ENCODE measurements at regions not wholly inside any gene's neighbourhood (a gene's known extent, or its start where the extent isn't known, plus 50 kb on each side); places are given as distances from the start of the nearest gene placed in this dataset.

DNA sequence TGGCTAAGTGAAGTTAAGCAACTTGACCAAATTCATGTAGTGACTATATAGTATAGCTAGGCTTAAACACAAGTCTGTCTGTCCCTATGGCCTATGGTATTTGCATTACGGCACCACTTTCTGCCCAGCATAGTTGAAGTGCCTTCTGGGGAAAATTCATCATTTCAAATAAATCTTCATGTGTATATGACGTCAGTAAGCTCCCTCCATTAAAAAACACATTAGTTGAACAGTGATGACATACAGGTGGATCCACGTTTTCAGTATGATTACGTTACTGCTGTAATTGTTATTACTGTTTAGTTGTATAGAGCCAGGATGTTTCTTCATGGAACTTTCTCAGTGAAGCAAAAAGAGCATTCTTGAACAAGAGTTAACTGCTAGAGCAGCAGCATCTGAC lies 96.2 kb downstream of the TENT5A start:
- Histone ChIP-seq H3K9me3 (no peaks in the 10 kb centered on the region), H3K27ac (no peak overlapping the region), H3K36me3 (no peaks in the 10 kb centered on the region), H3K4me1 (no peaks in the 10 kb centered on the region), H3K27me3 (no peaks in the 10 kb centered on the region), H3K4me3 (no peak overlapping the region)
- TF ChIP-seq, protein P1, sequence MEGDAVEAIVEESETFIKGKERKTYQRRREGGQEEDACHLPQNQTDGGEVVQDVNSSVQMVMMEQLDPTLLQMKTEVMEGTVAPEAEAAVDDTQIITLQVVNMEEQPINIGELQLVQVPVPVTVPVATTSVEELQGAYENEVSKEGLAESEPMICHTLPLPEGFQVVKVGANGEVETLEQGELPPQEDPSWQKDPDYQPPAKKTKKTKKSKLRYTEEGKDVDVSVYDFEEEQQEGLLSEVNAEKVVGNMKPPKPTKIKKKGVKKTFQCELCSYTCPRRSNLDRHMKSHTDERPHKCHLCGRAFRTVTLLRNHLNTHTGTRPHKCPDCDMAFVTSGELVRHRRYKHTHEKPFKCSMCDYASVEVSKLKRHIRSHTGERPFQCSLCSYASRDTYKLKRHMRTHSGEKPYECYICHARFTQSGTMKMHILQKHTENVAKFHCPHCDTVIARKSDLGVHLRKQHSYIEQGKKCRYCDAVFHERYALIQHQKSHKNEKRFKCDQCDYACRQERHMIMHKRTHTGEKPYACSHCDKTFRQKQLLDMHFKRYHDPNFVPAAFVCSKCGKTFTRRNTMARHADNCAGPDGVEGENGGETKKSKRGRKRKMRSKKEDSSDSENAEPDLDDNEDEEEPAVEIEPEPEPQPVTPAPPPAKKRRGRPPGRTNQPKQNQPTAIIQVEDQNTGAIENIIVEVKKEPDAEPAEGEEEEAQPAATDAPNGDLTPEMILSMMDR (IDR thresholded peaks at IDR 0.05) = no peak
- intact Hi-C loops (cut with DNase I) = no loop called here
- DNase-seq (ENCODE audit: low spot score in 2 of 2) = no peak

DNA sequence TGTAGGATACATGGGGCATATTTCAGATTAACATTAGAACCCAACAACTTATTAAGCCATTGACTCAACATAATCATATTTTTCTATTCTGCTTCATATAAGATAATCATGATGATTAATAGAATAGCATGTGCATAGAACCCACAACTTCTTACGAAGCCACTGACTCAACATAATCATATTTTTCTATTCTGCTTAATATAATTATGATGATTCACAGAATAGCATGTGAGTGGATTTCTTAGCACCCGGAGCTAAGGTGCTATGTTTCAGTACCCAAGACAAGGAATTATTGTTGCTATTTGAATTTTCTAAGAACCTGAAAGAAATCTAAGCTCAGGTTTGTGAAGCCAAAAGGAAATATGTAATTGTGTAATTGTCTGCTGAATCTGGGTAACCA lies 96.8 kb downstream of the TENT5A start:
- Histone ChIP-seq H3K36me3 (no peaks in the 10 kb centered on the region), H3K27ac (no peak overlapping the region), H3K4me1 (no peaks in the 10 kb centered on the region), H3K27me3 (no peaks in the 10 kb centered on the region), H3K9me3 (no peaks in the 10 kb centered on the region), H3K4me3 (no peak overlapping the region)
- intact Hi-C loops (cut with DNase I) = no loop called here
- no peak for DNase-seq (ENCODE audit: low spot score in 2 of 2)
- TF ChIP-seq, protein P1 (IDR thresholded peaks at IDR 0.05) = no peak

DNA sequence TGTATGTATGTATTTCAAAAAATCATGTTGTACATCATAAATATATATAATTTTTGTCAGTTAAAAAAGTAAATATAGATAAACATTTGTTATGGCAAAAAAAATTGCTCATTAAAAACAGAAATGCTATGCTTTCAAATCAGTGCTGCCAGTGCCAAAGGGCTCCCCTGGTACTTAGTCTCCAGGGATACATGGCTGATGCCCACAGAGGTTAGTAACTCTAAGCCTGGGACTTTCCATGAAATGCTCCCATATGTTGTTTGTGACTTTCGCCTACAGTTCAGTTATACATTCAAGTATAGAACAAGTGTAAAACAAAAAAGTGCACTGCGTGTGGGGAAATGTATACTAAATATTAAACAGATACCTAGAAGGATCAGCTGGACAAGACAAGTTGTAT lies 104.0 kb downstream of the TENT5A start:
- H3K4me3 ChIP-seq = no peak overlapping the region
- TF ChIP-seq, protein P1 (IDR thresholded peaks at IDR 0.05) = no peak
- intact Hi-C loops (cut with DNase I) = no loop called here
- no peaks in the 10 kb centered on the region for H3K9me3 ChIP-seq
- no peak overlapping the region for H3K27ac ChIP-seq
- no peak for DNase-seq (ENCODE audit: low spot score in 2 of 2)
- no peaks in the 10 kb centered on the region for H3K4me1 ChIP-seq
- no peaks in the 10 kb centered on the region for H3K27me3 ChIP-seq
- H3K36me3 ChIP-seq = no peaks in the 10 kb centered on the region

DNA sequence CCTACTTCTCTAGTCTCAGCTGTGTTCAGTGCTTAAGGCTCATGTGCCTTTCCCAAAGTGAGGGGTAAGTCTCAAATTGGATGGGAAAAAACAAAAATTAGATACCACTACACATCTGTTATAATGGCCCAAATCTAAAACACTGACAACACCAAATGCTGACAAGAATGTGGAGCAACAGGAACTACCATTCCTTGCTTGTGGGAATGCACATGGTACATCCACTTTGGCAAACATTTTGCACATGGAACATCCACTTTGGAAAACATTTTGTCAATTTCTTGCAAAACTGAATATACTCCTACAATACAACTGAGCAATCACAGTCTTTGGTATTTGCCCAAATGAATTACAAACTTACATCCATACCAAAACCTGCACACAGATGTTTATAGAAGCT lies 109.3 kb downstream of the TENT5A start:
- Histone ChIP-seq H3K4me3 (no peak overlapping the region), H3K27ac (no peak overlapping the region), H3K36me3 (no peaks in the 10 kb centered on the region), H3K4me1 (no peaks in the 10 kb centered on the region), H3K27me3 (no peaks in the 10 kb centered on the region), H3K9me3 (peaks cover 0 to 5% of the 10 kb centered on the region in 2 donors)
- intact Hi-C loops (cut with DNase I) = no loop called here
- TF ChIP-seq, protein P1 (IDR thresholded peaks at IDR 0.05) = no peak
- no peak for DNase-seq (ENCODE audit: low spot score in 2 of 2)

DNA sequence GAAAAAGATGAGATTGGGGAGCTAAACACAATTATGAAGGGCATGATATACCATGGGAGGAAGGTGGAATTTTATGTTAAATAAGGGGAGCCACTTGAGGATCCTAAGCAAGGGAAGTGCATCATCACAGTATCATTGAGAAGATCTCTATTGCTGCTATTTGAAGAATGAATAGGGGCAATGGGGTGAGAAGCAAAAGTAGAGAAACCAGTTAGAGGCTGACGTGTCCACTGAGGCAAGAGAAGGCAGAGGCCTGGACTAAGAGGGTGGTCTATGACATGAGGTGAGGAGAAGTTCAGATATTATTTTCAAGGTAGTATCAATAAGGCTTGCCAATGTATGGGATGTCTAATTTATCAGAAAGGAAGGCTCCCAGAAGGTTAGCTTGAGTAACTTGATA lies 111.6 kb downstream of the TENT5A start:
- H3K4me3 ChIP-seq = no peak overlapping the region
- H3K27me3 ChIP-seq = no peaks in the 10 kb centered on the region
- H3K9me3 ChIP-seq = peaks cover 0 to 5% of the 10 kb centered on the region in 2 donors
- TF ChIP-seq, protein P1 (IDR thresholded peaks at IDR 0.05) = no peak
- intact Hi-C loops (cut with DNase I) = no loop called here
- H3K36me3 ChIP-seq = no peaks in the 10 kb centered on the region
- H3K4me1 ChIP-seq = no peaks in the 10 kb centered on the region
- DNase-seq (ENCODE audit: low spot score in 2 of 2) = no peak
- no peak overlapping the region for H3K27ac ChIP-seq

DNA sequence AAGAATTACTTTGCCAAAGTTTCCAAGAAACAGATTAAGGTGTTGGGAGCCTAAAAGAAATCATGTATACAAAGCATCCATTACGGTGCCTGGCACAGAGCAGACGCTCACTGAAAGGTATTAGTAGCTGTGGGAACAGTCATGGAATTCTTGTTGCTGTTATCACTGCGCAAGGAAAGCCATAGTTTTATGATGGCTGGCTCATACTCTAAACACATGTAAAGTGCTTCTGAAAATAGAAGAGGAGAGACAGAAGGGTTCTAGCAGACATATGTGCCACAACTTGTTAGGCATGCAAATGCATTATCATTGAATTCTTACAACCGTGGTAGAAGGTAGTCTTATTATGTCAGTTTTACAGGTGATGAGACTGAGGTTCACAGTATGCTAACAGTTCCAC lies 112.4 kb downstream of the TENT5A start:
- no peak for DNase-seq (ENCODE audit: low spot score in 2 of 2)
- Histone ChIP-seq H3K27me3 (no peaks in the 10 kb centered on the region), H3K4me3 (no peak overlapping the region), H3K9me3 (peaks cover 0 to 5% of the 10 kb centered on the region in 2 donors), H3K27ac (no peak overlapping the region), H3K36me3 (no peaks in the 10 kb centered on the region), H3K4me1 (no peaks in the 10 kb centered on the region)
- intact Hi-C loops (cut with DNase I) = no loop called here
- TF ChIP-seq, protein P1 (IDR thresholded peaks at IDR 0.05) = no peak
